ENCODE measurements at regions not wholly inside any gene's neighbourhood (a gene's known extent, or its start where the extent isn't known, plus 50 kb on each side); places are given as distances from the start of the nearest gene placed in this dataset.

- H3K4me1 Mint-ChIP-seq: no peaks in the 10 kb centered on the region
- POLR2A ChIA-PET: no interaction called here
- H4K20me1 ChIP-seq (ENCODE audit: control insufficient read depth, insufficient read depth, low read length, poor library complexity, severe bottlenecking): no peaks in the 10 kb centered on the region
- H3K27me3 Mint-ChIP-seq: no peaks in the 10 kb centered on the region
- TF ChIP-seq EZH2 (IDR thresholded peaks at IDR 0.05; ENCODE audit: borderline replicate concordance, insufficient read depth, low read depth, low read length, poor library complexity, severe bottlenecking): no peak
- TF ChIP-seq, protein P1, sequence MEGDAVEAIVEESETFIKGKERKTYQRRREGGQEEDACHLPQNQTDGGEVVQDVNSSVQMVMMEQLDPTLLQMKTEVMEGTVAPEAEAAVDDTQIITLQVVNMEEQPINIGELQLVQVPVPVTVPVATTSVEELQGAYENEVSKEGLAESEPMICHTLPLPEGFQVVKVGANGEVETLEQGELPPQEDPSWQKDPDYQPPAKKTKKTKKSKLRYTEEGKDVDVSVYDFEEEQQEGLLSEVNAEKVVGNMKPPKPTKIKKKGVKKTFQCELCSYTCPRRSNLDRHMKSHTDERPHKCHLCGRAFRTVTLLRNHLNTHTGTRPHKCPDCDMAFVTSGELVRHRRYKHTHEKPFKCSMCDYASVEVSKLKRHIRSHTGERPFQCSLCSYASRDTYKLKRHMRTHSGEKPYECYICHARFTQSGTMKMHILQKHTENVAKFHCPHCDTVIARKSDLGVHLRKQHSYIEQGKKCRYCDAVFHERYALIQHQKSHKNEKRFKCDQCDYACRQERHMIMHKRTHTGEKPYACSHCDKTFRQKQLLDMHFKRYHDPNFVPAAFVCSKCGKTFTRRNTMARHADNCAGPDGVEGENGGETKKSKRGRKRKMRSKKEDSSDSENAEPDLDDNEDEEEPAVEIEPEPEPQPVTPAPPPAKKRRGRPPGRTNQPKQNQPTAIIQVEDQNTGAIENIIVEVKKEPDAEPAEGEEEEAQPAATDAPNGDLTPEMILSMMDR (IDR thresholded peaks at IDR 0.05): no peak
- no peaks in the 10 kb centered on the region for H3K4me1 ChIP-seq (ENCODE audit: control insufficient read depth in 2 of 2, insufficient read depth in 2 of 2, low read length in 2 of 2)
- H3K79me2 ChIP-seq (ENCODE audit: control insufficient read depth, insufficient read depth, low read length): no peaks in the 10 kb centered on the region
- H3K27ac Mint-ChIP-seq: no peak overlapping the region
- CTCF ChIA-PET: no interaction called here
- intact Hi-C loops (cut with micrococcal nuclease): no loop called here
- no peaks in the 10 kb centered on the region for H3K27me3 ChIP-seq (replicated peaks in 1 of 4; ENCODE audit: control extremely low read depth in 1 of 4, control insufficient read depth in 3 of 4, insufficient read depth in 4 of 4, low read length in 3 of 4)
- no peak overlapping the region for H3K27ac ChIP-seq (ENCODE audit: low read length in 2 of 2)
- H3K9me3 ChIP-seq (ENCODE audit: control extremely low read depth in 1 of 3, control insufficient read depth in 2 of 3, insufficient read depth in 1 of 3, low read length in 2 of 3): no peaks in the 10 kb centered on the region
- H3K4me2 ChIP-seq (replicated peaks; ENCODE audit: low read depth, low read length, poor library complexity, severe bottlenecking): no peak overlapping the region
- H3K9me3 Mint-ChIP-seq (ENCODE audit: insufficient read depth): no peaks in the 10 kb centered on the region
- H3K4me3 Mint-ChIP-seq: no peak overlapping the region
- no peaks in the 10 kb centered on the region for H3K36me3 ChIP-seq (replicated peaks in 1 of 2; ENCODE audit: control extremely low read depth in 1 of 2, control insufficient read depth in 1 of 2, extremely low read depth in 1 of 2, insufficient read depth in 2 of 2, low read length in 1 of 2)
- DNase-seq: no peak
- ATAC-seq (ENCODE audit: low read depth): no peak
- H2AFZ ChIP-seq (ENCODE audit: insufficient read depth, low read depth, low read length, poor library complexity, severe bottlenecking): no peak overlapping the region
- H3K9ac ChIP-seq (ENCODE audit: low read length): no peak overlapping the region
- H3K4me3 ChIP-seq (ENCODE audit: control extremely low read depth in 1 of 5, extremely low read depth in 1 of 5, insufficient read depth in 1 of 5, low read depth in 2 of 5, low read length in 4 of 5): no peak overlapping the region
Observed at GRCh38 chr21:27808923-27809322, 842.0 kb upstream of the ADAMTS5 start.

DNA sequence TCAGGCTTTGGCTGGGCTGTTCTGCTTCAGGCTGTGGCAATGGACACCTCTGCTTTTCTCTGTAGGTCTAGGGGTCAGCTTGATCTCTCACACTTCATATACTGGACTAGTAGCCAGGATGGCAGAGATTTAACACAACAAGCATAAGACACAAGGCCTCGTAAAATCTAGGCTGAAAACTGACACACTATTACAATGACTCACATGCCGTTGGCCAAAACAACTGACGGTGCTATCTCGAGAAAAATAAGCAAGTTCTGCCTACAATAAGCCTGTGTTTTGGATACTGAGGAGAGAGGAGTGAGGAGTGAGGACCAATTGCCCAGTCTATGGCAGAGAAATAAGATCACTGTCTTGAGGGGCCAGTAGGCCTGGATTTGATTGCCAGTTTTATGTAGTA lies 840.7 kb upstream of the ADAMTS5 start:
- whole genome bisulfite sequencing (ENCODE audit: insufficient coverage): 93% methylated on average over 2 of the region's 4 CpGs
- ATAC-seq (ENCODE audit: low read depth): no peak
- POLR2A ChIA-PET: no interaction called here
- Mint-ChIP-seq H3K4me3 (no peak overlapping the region), H3K9me3 (ENCODE audit: insufficient read depth) (no peaks in the 10 kb centered on the region), H3K27ac (no peak overlapping the region), H3K27me3 (no peaks in the 10 kb centered on the region), H3K4me1 (no peaks in the 10 kb centered on the region)
- intact Hi-C loops (cut with micrococcal nuclease): no loop called here
- no peak overlapping the region for H2AFZ ChIP-seq (ENCODE audit: insufficient read depth, low read depth, low read length, poor library complexity, severe bottlenecking)
- H3K9me3 ChIP-seq (ENCODE audit: control extremely low read depth in 1 of 3, control insufficient read depth in 2 of 3, insufficient read depth in 1 of 3, low read length in 2 of 3): no peaks in the 10 kb centered on the region
- no peaks in the 10 kb centered on the region for H4K20me1 ChIP-seq (ENCODE audit: control insufficient read depth, insufficient read depth, low read length, poor library complexity, severe bottlenecking)
- CTCF ChIA-PET: no interaction called here
- no peak for DNase-seq
- H3K4me2 ChIP-seq (replicated peaks; ENCODE audit: low read depth, low read length, poor library complexity, severe bottlenecking): no peak overlapping the region
- H3K79me2 ChIP-seq (ENCODE audit: control insufficient read depth, insufficient read depth, low read length): no peaks in the 10 kb centered on the region
- H3K9ac ChIP-seq (ENCODE audit: low read length): no peak overlapping the region
- H3K36me3 ChIP-seq (replicated peaks in 1 of 2; ENCODE audit: control extremely low read depth in 1 of 2, control insufficient read depth in 1 of 2, extremely low read depth in 1 of 2, insufficient read depth in 2 of 2, low read length in 1 of 2): no peaks in the 10 kb centered on the region
- TF ChIP-seq, protein P1 (IDR thresholded peaks at IDR 0.05): no peak
- TF ChIP-seq EZH2 (IDR thresholded peaks at IDR 0.05; ENCODE audit: borderline replicate concordance, insufficient read depth, low read depth, low read length, poor library complexity, severe bottlenecking): no peak
- no peak overlapping the region for H3K27ac ChIP-seq (ENCODE audit: low read length in 2 of 2)
- H3K4me1 ChIP-seq (ENCODE audit: control insufficient read depth in 2 of 2, insufficient read depth in 2 of 2, low read length in 2 of 2): no peaks in the 10 kb centered on the region
- H3K27me3 ChIP-seq (replicated peaks in 1 of 4; ENCODE audit: control extremely low read depth in 1 of 4, control insufficient read depth in 3 of 4, insufficient read depth in 4 of 4, low read length in 3 of 4): no peaks in the 10 kb centered on the region
- H3K4me3 ChIP-seq (ENCODE audit: control extremely low read depth in 1 of 5, extremely low read depth in 1 of 5, insufficient read depth in 1 of 5, low read depth in 2 of 5, low read length in 4 of 5): no peak overlapping the region
